ENCODE measurements at regions not wholly inside any gene's neighbourhood (a gene's known extent, or its start where the extent isn't known, plus 50 kb on each side); places are given as distances from the start of the nearest gene placed in this dataset.

DNA sequence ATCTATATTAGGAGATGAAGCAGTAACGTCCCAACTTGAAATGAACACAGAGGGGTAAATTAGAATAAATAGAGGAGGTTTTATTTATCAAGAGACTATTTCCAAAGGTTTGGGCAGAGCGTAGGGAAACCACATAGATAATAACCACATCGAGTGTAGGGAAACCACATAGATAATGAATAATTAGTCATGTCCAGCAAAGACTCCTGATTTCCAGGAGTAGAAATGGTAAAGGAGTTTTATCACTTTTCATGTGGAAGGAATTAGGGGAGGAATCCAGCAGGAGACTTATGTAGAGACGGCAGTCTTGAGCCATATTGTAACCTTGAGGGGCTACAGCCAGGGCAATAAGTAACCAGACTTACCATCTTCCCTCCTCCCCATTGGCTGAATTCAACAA is 136.3 kb upstream of the CSNK1A1L start:
- Mint-ChIP-seq H3K9me3 (ENCODE audit: unreplicated experiment) (peaks cover 13% of the 10 kb centered on the region), H3K4me1 (ENCODE audit: insufficient read depth, unreplicated experiment) (no peaks in the 10 kb centered on the region), H3K36me3 (ENCODE audit: insufficient read depth, unreplicated experiment) (no peaks in the 10 kb centered on the region), H3K27me3 (ENCODE audit: insufficient read depth, unreplicated experiment) (no peaks in the 10 kb centered on the region), H3K4me3 (ENCODE audit: unreplicated experiment) (no peak overlapping the region), H3K27ac (ENCODE audit: low read depth, unreplicated experiment) (no peak overlapping the region)
- ChIA-PET CTCF (no interaction called here), POLR2A (no interaction called here)
- TF ChIP-seq, protein P1, sequence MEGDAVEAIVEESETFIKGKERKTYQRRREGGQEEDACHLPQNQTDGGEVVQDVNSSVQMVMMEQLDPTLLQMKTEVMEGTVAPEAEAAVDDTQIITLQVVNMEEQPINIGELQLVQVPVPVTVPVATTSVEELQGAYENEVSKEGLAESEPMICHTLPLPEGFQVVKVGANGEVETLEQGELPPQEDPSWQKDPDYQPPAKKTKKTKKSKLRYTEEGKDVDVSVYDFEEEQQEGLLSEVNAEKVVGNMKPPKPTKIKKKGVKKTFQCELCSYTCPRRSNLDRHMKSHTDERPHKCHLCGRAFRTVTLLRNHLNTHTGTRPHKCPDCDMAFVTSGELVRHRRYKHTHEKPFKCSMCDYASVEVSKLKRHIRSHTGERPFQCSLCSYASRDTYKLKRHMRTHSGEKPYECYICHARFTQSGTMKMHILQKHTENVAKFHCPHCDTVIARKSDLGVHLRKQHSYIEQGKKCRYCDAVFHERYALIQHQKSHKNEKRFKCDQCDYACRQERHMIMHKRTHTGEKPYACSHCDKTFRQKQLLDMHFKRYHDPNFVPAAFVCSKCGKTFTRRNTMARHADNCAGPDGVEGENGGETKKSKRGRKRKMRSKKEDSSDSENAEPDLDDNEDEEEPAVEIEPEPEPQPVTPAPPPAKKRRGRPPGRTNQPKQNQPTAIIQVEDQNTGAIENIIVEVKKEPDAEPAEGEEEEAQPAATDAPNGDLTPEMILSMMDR (IDR thresholded peaks at IDR 0.05; ENCODE audit: unreplicated experiment) = no peak
- BruUV-seq (replicated peaks) = no TSS peak
- DNase-seq (ENCODE audit: unreplicated experiment) = no peak
- intact Hi-C loops (cut with micrococcal nuclease) = no loop called here

- DNase-seq (ENCODE audit: unreplicated experiment) = no peak
- H3K4me1 Mint-ChIP-seq (ENCODE audit: insufficient read depth, unreplicated experiment) = peaks cover 15% of the 10 kb centered on the region
- H3K27me3 Mint-ChIP-seq (ENCODE audit: insufficient read depth, unreplicated experiment) = no peaks in the 10 kb centered on the region
- peaks cover 9% of the 10 kb centered on the region for H3K9me3 Mint-ChIP-seq (ENCODE audit: unreplicated experiment)
- H3K4me3 Mint-ChIP-seq (ENCODE audit: unreplicated experiment) = no peak overlapping the region
- intact Hi-C loops (cut with micrococcal nuclease) = no loop called here
- ChIA-PET POLR2A (interaction anchor here (0.9 to 1.5 kb wide), 2 partner anchors 9 to 13 kb away, joined by 3 to 4 read pairs; no protein-coding TSS in a partner anchor), CTCF (interaction anchor here (0.6 kb wide), 1 partner anchor 44 kb away, joined by 3 read pairs; no protein-coding TSS in a partner anchor)
- peaks cover 10% of the 10 kb centered on the region for H3K36me3 Mint-ChIP-seq (ENCODE audit: insufficient read depth, unreplicated experiment)
- BruUV-seq (replicated peaks) = no TSS peak
- no peak overlapping the region for H3K27ac Mint-ChIP-seq (ENCODE audit: low read depth, unreplicated experiment)
- TF ChIP-seq, protein P1 (IDR thresholded peaks at IDR 0.05; ENCODE audit: unreplicated experiment) = no peak
Observed at GRCh38 chr13:37230346-37230745, 124.9 kb upstream of the CSNK1A1L start.

- peaks cover 8% of the 10 kb centered on the region for H3K9me3 Mint-ChIP-seq (ENCODE audit: unreplicated experiment)
- H3K27me3 Mint-ChIP-seq (ENCODE audit: insufficient read depth, unreplicated experiment) = no peaks in the 10 kb centered on the region
- TF ChIP-seq, protein P1 (IDR thresholded peaks at IDR 0.05; ENCODE audit: unreplicated experiment) = no peak
- ChIA-PET CTCF (interaction anchor here (0.6 kb wide), 2 partner anchors 45 to 556 kb away, joined by 3 to 4 read pairs; no protein-coding TSS in a partner anchor), POLR2A (interaction anchor here (0.7 to 1.5 kb wide), 3 partner anchors 9 to 281 kb away, joined by 3 to 4 read pairs (median 3); no protein-coding TSS in a partner anchor)
- intact Hi-C loops (cut with micrococcal nuclease) = no loop called here
- no peak overlapping the region for H3K4me3 Mint-ChIP-seq (ENCODE audit: unreplicated experiment)
- H3K27ac Mint-ChIP-seq (ENCODE audit: low read depth, unreplicated experiment) = no peak overlapping the region
- peaks cover 16% of the 10 kb centered on the region for H3K4me1 Mint-ChIP-seq (ENCODE audit: insufficient read depth, unreplicated experiment)
- H3K36me3 Mint-ChIP-seq (ENCODE audit: insufficient read depth, unreplicated experiment) = peaks cover 10% of the 10 kb centered on the region
- no peak for DNase-seq (ENCODE audit: unreplicated experiment)
- no TSS peak for BruUV-seq (replicated peaks)
Observed at GRCh38 chr13:37229931-37230330, 124.5 kb upstream of the CSNK1A1L start.

GRCh38 chr13:37226971-37227370 is 121.5 kb upstream of the CSNK1A1L start:
- TF ChIP-seq, protein P1 (IDR thresholded peaks at IDR 0.05; ENCODE audit: unreplicated experiment) = no peak
- H3K9me3 Mint-ChIP-seq (ENCODE audit: unreplicated experiment) = peaks cover 9% of the 10 kb centered on the region
- peak; percentile 9 for DNase-seq (ENCODE audit: unreplicated experiment)
- intact Hi-C loops (cut with micrococcal nuclease) = no loop called here
- POLR2A ChIA-PET = no interaction called here
- H3K27me3 Mint-ChIP-seq (ENCODE audit: insufficient read depth, unreplicated experiment) = no peaks in the 10 kb centered on the region
- peak overlapping the region; percentile 14 for H3K27ac Mint-ChIP-seq (ENCODE audit: low read depth, unreplicated experiment)
- H3K4me3 Mint-ChIP-seq (ENCODE audit: unreplicated experiment) = no peak overlapping the region
- H3K36me3 Mint-ChIP-seq (ENCODE audit: insufficient read depth, unreplicated experiment) = peaks cover 4% of the 10 kb centered on the region
- CTCF ChIA-PET = interaction anchor here (0.8 kb wide), 1 partner anchor 108 kb away, joined by 3 read pairs; no protein-coding TSS in a partner anchor
- H3K4me1 Mint-ChIP-seq (ENCODE audit: insufficient read depth, unreplicated experiment) = peaks cover 16% of the 10 kb centered on the region
- BruUV-seq (replicated peaks) = no TSS peak

Data from MCF 10A (cell line).